ENCODE measurements at regions not wholly inside any gene's neighbourhood (a gene's known extent, or its start where the extent isn't known, plus 50 kb on each side); places are given as distances from the start of the nearest gene placed in this dataset.

- intact Hi-C loops (cut with DNase I): no loop called here
Observed at GRCh38 chr4:42205541-42205940, 53.1 kb upstream of the BEND4 start.

GRCh38 chr4:42216664-42217063 lies 64.2 kb upstream of the BEND4 start:
- intact Hi-C loops (cut with DNase I): no loop called here
- DNase-seq (no peak), ATAC-seq (ENCODE audit: low FRiP score) (no peak)
- Histone ChIP-seq H3K27ac (ENCODE audit: low read depth in 1 of 2, low read length in 2 of 2) (no peak overlapping the region), H3K9me3 (ENCODE audit: control insufficient read depth, low read length) (no peaks in the 10 kb centered on the region), H3K4me3 (ENCODE audit: low read length in 2 of 2) (no peak overlapping the region), H3K36me3 (ENCODE audit: control insufficient read depth in 1 of 2, insufficient read depth in 2 of 2, low read length in 1 of 2) (no peaks in the 10 kb centered on the region), H3K4me1 (ENCODE audit: control insufficient read depth in 1 of 2, insufficient read depth in 2 of 2, low read length in 2 of 2) (no peaks in the 10 kb centered on the region), H3K27me3 (ENCODE audit: control insufficient read depth in 1 of 2, insufficient read depth in 2 of 2, low read length in 1 of 2) (no peaks in the 10 kb centered on the region)
- 65 to 79% methylated on average over 2 of the region's 2 CpGs for whole genome bisulfite sequencing, 2 donors

More at GRCh38 chr4:42205541-42205940, 53.1 kb upstream of the BEND4 start:
- no peaks in the 10 kb centered on the region for H3K36me3 ChIP-seq (ENCODE audit: control insufficient read depth in 1 of 2, insufficient read depth in 2 of 2, low read length in 1 of 2)
- H3K9me3 ChIP-seq (ENCODE audit: control insufficient read depth, low read length): no peaks in the 10 kb centered on the region
- no peaks in the 10 kb centered on the region for H3K4me1 ChIP-seq (ENCODE audit: control insufficient read depth in 1 of 2, insufficient read depth in 2 of 2, low read length in 2 of 2)
- H3K4me3 ChIP-seq (ENCODE audit: low read length in 2 of 2): no peak overlapping the region
- ATAC-seq (ENCODE audit: low FRiP score): no peak
- H3K27me3 ChIP-seq (ENCODE audit: control insufficient read depth in 1 of 2, insufficient read depth in 2 of 2, low read length in 1 of 2): no peaks in the 10 kb centered on the region
- no peak for DNase-seq
- no peak overlapping the region for H3K27ac ChIP-seq (ENCODE audit: low read depth in 1 of 2, low read length in 2 of 2)

DNA sequence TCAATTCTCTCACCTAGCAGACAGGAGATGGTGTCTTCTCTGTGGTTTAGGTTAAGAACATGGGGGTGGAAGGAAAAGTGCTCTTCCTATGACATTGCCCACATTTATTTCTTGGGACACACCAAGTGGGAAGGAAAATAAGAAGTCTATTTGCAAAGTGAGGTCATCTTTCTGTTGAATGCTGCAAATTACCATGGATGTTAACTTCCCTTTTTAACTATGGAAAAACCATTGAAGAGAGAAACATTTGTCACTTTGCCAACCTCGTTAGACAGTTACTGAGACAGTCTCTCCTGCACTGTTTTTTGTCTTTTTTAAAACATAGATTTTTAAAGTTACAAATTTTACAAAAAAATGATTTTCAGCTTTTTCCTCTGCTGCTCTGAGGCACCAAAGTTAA lies 72.8 kb upstream of the BEND4 start:
- intact Hi-C loops (cut with DNase I): no loop called here
- Histone ChIP-seq H3K36me3 (ENCODE audit: control insufficient read depth in 1 of 2, insufficient read depth in 2 of 2, low read length in 1 of 2) (no peaks in the 10 kb centered on the region), H3K4me1 (ENCODE audit: control insufficient read depth in 1 of 2, insufficient read depth in 2 of 2, low read length in 2 of 2) (no peaks in the 10 kb centered on the region), H3K27me3 (ENCODE audit: control insufficient read depth in 1 of 2, insufficient read depth in 2 of 2, low read length in 1 of 2) (no peaks in the 10 kb centered on the region), H3K9me3 (ENCODE audit: control insufficient read depth, low read length) (no peaks in the 10 kb centered on the region), H3K4me3 (ENCODE audit: low read length in 2 of 2) (no peak overlapping the region), H3K27ac (ENCODE audit: low read depth in 1 of 2, low read length in 2 of 2) (no peak overlapping the region)
- DNase-seq (no peak), ATAC-seq (ENCODE audit: low FRiP score) (no peak)
- 60 to 63% methylated on average over 1 of the region's 1 CpG for WGBS, 2 donors

- Histone ChIP-seq H3K36me3 (ENCODE audit: control insufficient read depth in 1 of 2, insufficient read depth in 2 of 2, low read length in 1 of 2) (no peaks in the 10 kb centered on the region), H3K4me3 (ENCODE audit: low read length in 2 of 2) (no peak overlapping the region), H3K4me1 (ENCODE audit: control insufficient read depth in 1 of 2, insufficient read depth in 2 of 2, low read length in 2 of 2) (no peaks in the 10 kb centered on the region), H3K27ac (ENCODE audit: low read depth in 1 of 2, low read length in 2 of 2) (no peak overlapping the region), H3K27me3 (ENCODE audit: control insufficient read depth in 1 of 2, insufficient read depth in 2 of 2, low read length in 1 of 2) (no peaks in the 10 kb centered on the region), H3K9me3 (ENCODE audit: control insufficient read depth, low read length) (no peaks in the 10 kb centered on the region)
- intact Hi-C loops (cut with DNase I): no loop called here
- 86 to 91% methylated on average over 3 to 4 of the region's 4 CpGs for WGBS, 2 donors
- ATAC-seq (ENCODE audit: low FRiP score): no peak
- no peak for DNase-seq
Observed at GRCh38 chr4:42234817-42235216, 82.4 kb upstream of the BEND4 start.

DNA sequence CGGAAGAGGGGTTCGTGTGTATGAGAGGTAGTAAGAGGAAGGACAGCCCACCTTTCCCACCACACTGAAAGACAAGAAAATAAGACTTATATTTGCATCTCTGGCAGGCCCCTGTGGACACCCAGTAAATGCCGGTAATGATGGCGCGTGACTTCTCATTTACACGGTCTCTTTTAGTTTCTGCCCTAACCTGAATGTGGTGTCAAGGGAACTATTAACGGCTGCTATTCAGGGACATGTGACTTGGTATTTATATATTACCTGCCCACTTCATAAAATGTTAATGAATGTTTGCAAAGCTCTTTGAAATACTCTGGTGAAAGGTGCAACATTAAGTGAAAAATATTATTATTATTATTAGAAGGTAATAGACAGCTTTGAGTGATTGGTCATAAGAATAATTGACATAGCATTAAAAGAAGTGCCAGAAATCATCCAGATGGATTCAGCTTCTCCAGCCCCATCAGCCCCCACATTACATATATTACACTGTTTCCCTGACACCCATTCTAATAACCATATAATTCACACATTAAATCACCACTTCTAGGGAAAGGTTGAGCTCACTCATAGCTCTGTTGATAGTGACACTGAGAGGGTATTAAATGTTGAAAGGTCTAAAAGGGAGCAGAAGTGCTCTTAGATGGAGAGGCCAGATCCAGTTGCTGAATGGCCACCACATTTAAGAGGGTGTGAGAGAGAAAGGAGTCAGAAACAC lies 83.0 kb upstream of the BEND4 start:
- ATAC-seq (ENCODE audit: low FRiP score) (no peak), DNase-seq (no peak)
- intact Hi-C loops (cut with DNase I): no loop called here
- WGBS, 2 donors: 86 to 89% methylated on average over 7 of the region's 7 CpGs
- no peaks in the 10 kb centered on the region for H3K9me3 ChIP-seq (ENCODE audit: control insufficient read depth, low read length)
- peaks cover 0 to under 1% of the 10 kb centered on the region in 2 donors for H3K27me3 ChIP-seq (ENCODE audit: control insufficient read depth in 1 of 2, insufficient read depth in 2 of 2, low read length in 1 of 2)
- no peak overlapping the region for H3K27ac ChIP-seq (ENCODE audit: low read depth in 1 of 2, low read length in 2 of 2)
- no peaks in the 10 kb centered on the region for H3K4me1 ChIP-seq (ENCODE audit: control insufficient read depth in 1 of 2, insufficient read depth in 2 of 2, low read length in 2 of 2)
- no peaks in the 10 kb centered on the region for H3K36me3 ChIP-seq (ENCODE audit: control insufficient read depth in 1 of 2, insufficient read depth in 2 of 2, low read length in 1 of 2)
- no peak overlapping the region for H3K4me3 ChIP-seq (ENCODE audit: low read length in 2 of 2)

GRCh38 chr4:42237010-42237409 lies 84.6 kb upstream of the BEND4 start:
- no peak for DNase-seq
- peaks cover 0 to 2% of the 10 kb centered on the region in 2 donors for H3K27me3 ChIP-seq (ENCODE audit: control insufficient read depth in 1 of 2, insufficient read depth in 2 of 2, low read length in 1 of 2)
- no peak overlapping the region for H3K27ac ChIP-seq (ENCODE audit: low read depth in 1 of 2, low read length in 2 of 2)
- no peak for ATAC-seq (ENCODE audit: low FRiP score)
- no peaks in the 10 kb centered on the region for H3K4me1 ChIP-seq (ENCODE audit: control insufficient read depth in 1 of 2, insufficient read depth in 2 of 2, low read length in 2 of 2)
- 86 to 91% methylated on average over 5 of the region's 5 CpGs for WGBS, 2 donors
- H3K36me3 ChIP-seq (ENCODE audit: control insufficient read depth in 1 of 2, insufficient read depth in 2 of 2, low read length in 1 of 2): no peaks in the 10 kb centered on the region
- intact Hi-C loops (cut with DNase I): no loop called here
- H3K9me3 ChIP-seq (ENCODE audit: control insufficient read depth, low read length): no peaks in the 10 kb centered on the region
- no peak overlapping the region for H3K4me3 ChIP-seq (ENCODE audit: low read length in 2 of 2)

GRCh38 chr4:42237451-42237850 lies 85.0 kb upstream of the BEND4 start:
- H3K9me3 ChIP-seq (ENCODE audit: control insufficient read depth, low read length): no peaks in the 10 kb centered on the region
- peaks cover 0 to 2% of the 10 kb centered on the region in 2 donors for H3K27me3 ChIP-seq (ENCODE audit: control insufficient read depth in 1 of 2, insufficient read depth in 2 of 2, low read length in 1 of 2)
- H3K36me3 ChIP-seq (ENCODE audit: control insufficient read depth in 1 of 2, insufficient read depth in 2 of 2, low read length in 1 of 2): no peaks in the 10 kb centered on the region
- ATAC-seq (ENCODE audit: low FRiP score) (no peak), DNase-seq (no peak)
- H3K4me3 ChIP-seq (ENCODE audit: low read length in 2 of 2): no peak overlapping the region
- H3K4me1 ChIP-seq (ENCODE audit: control insufficient read depth in 1 of 2, insufficient read depth in 2 of 2, low read length in 2 of 2): no peaks in the 10 kb centered on the region
- intact Hi-C loops (cut with DNase I): no loop called here
- no peak overlapping the region for H3K27ac ChIP-seq (ENCODE audit: low read depth in 1 of 2, low read length in 2 of 2)
- WGBS, 2 donors: 71 to 72% methylated on average over 6 of the region's 6 CpGs

- intact Hi-C loops (cut with DNase I): no loop called here
- no peaks in the 10 kb centered on the region for H3K27me3 ChIP-seq (ENCODE audit: control insufficient read depth in 1 of 2, insufficient read depth in 2 of 2, low read length in 1 of 2)
- no peak overlapping the region for H3K4me3 ChIP-seq (ENCODE audit: low read length in 2 of 2)
- ATAC-seq (ENCODE audit: low FRiP score) (no peak), DNase-seq (no peak)
- no peaks in the 10 kb centered on the region for H3K9me3 ChIP-seq (ENCODE audit: control insufficient read depth, low read length)
- 47 to 63% methylated on average over 4 of the region's 4 CpGs for WGBS, 2 donors
- H3K4me1 ChIP-seq (ENCODE audit: control insufficient read depth in 1 of 2, insufficient read depth in 2 of 2, low read length in 2 of 2): no peaks in the 10 kb centered on the region
- H3K36me3 ChIP-seq (ENCODE audit: control insufficient read depth in 1 of 2, insufficient read depth in 2 of 2, low read length in 1 of 2): no peaks in the 10 kb centered on the region
- no peak overlapping the region for H3K27ac ChIP-seq (ENCODE audit: low read depth in 1 of 2, low read length in 2 of 2)
Observed at GRCh38 chr4:42248972-42249371, 96.5 kb upstream of the BEND4 start.

- ATAC-seq (ENCODE audit: low FRiP score) (no peak), DNase-seq (no peak)
- no peaks in the 10 kb centered on the region for H3K4me1 ChIP-seq (ENCODE audit: control insufficient read depth in 1 of 2, insufficient read depth in 2 of 2, low read length in 2 of 2)
- WGBS, 2 donors: 77 to 89% methylated on average over 3 of the region's 3 CpGs
- H3K36me3 ChIP-seq (ENCODE audit: control insufficient read depth in 1 of 2, insufficient read depth in 2 of 2, low read length in 1 of 2): no peaks in the 10 kb centered on the region
- no peaks in the 10 kb centered on the region for H3K27me3 ChIP-seq (ENCODE audit: control insufficient read depth in 1 of 2, insufficient read depth in 2 of 2, low read length in 1 of 2)
- no peak overlapping the region for H3K27ac ChIP-seq (ENCODE audit: low read depth in 1 of 2, low read length in 2 of 2)
- no peak overlapping the region for H3K4me3 ChIP-seq (ENCODE audit: low read length in 2 of 2)
- intact Hi-C loops (cut with DNase I): no loop called here
- H3K9me3 ChIP-seq (ENCODE audit: control insufficient read depth, low read length): no peaks in the 10 kb centered on the region
Observed at GRCh38 chr4:42252315-42252714, 99.9 kb upstream of the BEND4 start.

Data from aorta (tissue), 5 donors.